ENCODE measurements at regions not wholly inside any gene's neighbourhood (a gene's known extent, or its start where the extent isn't known, plus 50 kb on each side); places are given as distances from the start of the nearest gene placed in this dataset.
A peak's percentile ranks its signal among the peaks of the same experiment; 100 is the strongest.
"Not testable (repeated sequence)": the region's sequence is repeated elsewhere in the genome, so short reads cannot be mapped to it uniquely, and the experiment has no call there.

- not testable (repeated sequence) for H2AK5ac ChIP-seq (ENCODE audit: low read length, severe bottlenecking); H2BK120ac ChIP-seq (ENCODE audit: low read depth, low read length); H4K8ac ChIP-seq (ENCODE audit: low read length); H3K9ac ChIP-seq (ENCODE audit: low read length); H4K91ac ChIP-seq (ENCODE audit: low read length); H3K9me3 ChIP-seq (ENCODE audit: control insufficient read depth, low read length); H2BK12ac ChIP-seq (ENCODE audit: low read length in 2 of 2); H3K4me3 ChIP-seq (ENCODE audit: insufficient read depth in 1 of 2, low read depth in 1 of 2, low read length in 2 of 2); H3K36me3 ChIP-seq (ENCODE audit: control insufficient read depth in 1 of 2, insufficient read depth in 2 of 2, low read depth in 1 of 2, low read length in 2 of 2); H3K14ac ChIP-seq (ENCODE audit: low read length in 2 of 2); H3K27me3 ChIP-seq (ENCODE audit: control insufficient read depth in 1 of 2, insufficient read depth in 1 of 2, low read length in 2 of 2); H3K4me1 ChIP-seq (ENCODE audit: control insufficient read depth, insufficient read depth, low read depth, low read length); H3K4me2 ChIP-seq (ENCODE audit: low read length, poor library complexity, severe bottlenecking); H3K23ac ChIP-seq (ENCODE audit: low read length in 2 of 2); H3K79me1 ChIP-seq (replicated peaks; ENCODE audit: low read length, poor library complexity, severe bottlenecking); H3K4ac ChIP-seq (ENCODE audit: low read depth in 1 of 2, low read length in 2 of 2); DNase-seq; H2BK15ac ChIP-seq (ENCODE audit: low read depth, poor library complexity, severe bottlenecking); H3K27ac ChIP-seq (ENCODE audit: low read length, poor library complexity, severe bottlenecking); H2AFZ ChIP-seq (ENCODE audit: low read depth, low read length); H2BK5ac ChIP-seq (ENCODE audit: low read depth, low read length, poor library complexity, severe bottlenecking); H3K18ac ChIP-seq (ENCODE audit: low read depth in 1 of 2, low read length in 2 of 2)
- no CpG with 5 or more reads among the region's 9 CpGs for WGBS
Observed at GRCh38 chr2:111552625-111553024, 331.4 kb downstream of the ANAPC1 start.

GRCh38 chr2:111559301-111559700 lies 324.7 kb downstream of the ANAPC1 start:
- H2BK12ac ChIP-seq (ENCODE audit: low read length in 2 of 2); H2AFZ ChIP-seq (ENCODE audit: low read depth, low read length); H3K4ac ChIP-seq (ENCODE audit: low read depth in 1 of 2, low read length in 2 of 2); H3K9ac ChIP-seq (ENCODE audit: low read length); H3K4me1 ChIP-seq (ENCODE audit: control insufficient read depth, insufficient read depth, low read depth, low read length); H3K9me3 ChIP-seq (ENCODE audit: control insufficient read depth, low read length); H2AK5ac ChIP-seq (ENCODE audit: low read length, severe bottlenecking); H3K4me2 ChIP-seq (ENCODE audit: low read length, poor library complexity, severe bottlenecking); H3K18ac ChIP-seq (ENCODE audit: low read depth in 1 of 2, low read length in 2 of 2); H2BK15ac ChIP-seq (ENCODE audit: low read depth, poor library complexity, severe bottlenecking); H3K23ac ChIP-seq (ENCODE audit: low read length in 2 of 2); DNase-seq; H4K91ac ChIP-seq (ENCODE audit: low read length); H2BK120ac ChIP-seq (ENCODE audit: low read depth, low read length); H2BK5ac ChIP-seq (ENCODE audit: low read depth, low read length, poor library complexity, severe bottlenecking); H3K14ac ChIP-seq (ENCODE audit: low read length in 2 of 2); H3K79me1 ChIP-seq (replicated peaks; ENCODE audit: low read length, poor library complexity, severe bottlenecking); H3K27me3 ChIP-seq (ENCODE audit: control insufficient read depth in 1 of 2, insufficient read depth in 1 of 2, low read length in 2 of 2); H3K27ac ChIP-seq (ENCODE audit: low read length, poor library complexity, severe bottlenecking); H3K4me3 ChIP-seq (ENCODE audit: insufficient read depth in 1 of 2, low read depth in 1 of 2, low read length in 2 of 2); H4K8ac ChIP-seq (ENCODE audit: low read length); H3K36me3 ChIP-seq (ENCODE audit: control insufficient read depth in 1 of 2, insufficient read depth in 2 of 2, low read depth in 1 of 2, low read length in 2 of 2): not testable (repeated sequence)
- WGBS = no CpG with 5 or more reads among the region's 2 CpGs

- 86% methylated on average over 2 of the region's 3 CpGs for WGBS
- not testable (repeated sequence) for H2AK5ac ChIP-seq (ENCODE audit: low read length, severe bottlenecking); H3K27me3 ChIP-seq (ENCODE audit: control insufficient read depth in 1 of 2, insufficient read depth in 1 of 2, low read length in 2 of 2); H3K36me3 ChIP-seq (ENCODE audit: control insufficient read depth in 1 of 2, insufficient read depth in 2 of 2, low read depth in 1 of 2, low read length in 2 of 2); H3K4me2 ChIP-seq (ENCODE audit: low read length, poor library complexity, severe bottlenecking); H4K8ac ChIP-seq (ENCODE audit: low read length); H3K4ac ChIP-seq (ENCODE audit: low read depth in 1 of 2, low read length in 2 of 2); H3K4me3 ChIP-seq (ENCODE audit: insufficient read depth in 1 of 2, low read depth in 1 of 2, low read length in 2 of 2); H2BK15ac ChIP-seq (ENCODE audit: low read depth, poor library complexity, severe bottlenecking); H3K18ac ChIP-seq (ENCODE audit: low read depth in 1 of 2, low read length in 2 of 2); H2AFZ ChIP-seq (ENCODE audit: low read depth, low read length); H4K91ac ChIP-seq (ENCODE audit: low read length); H2BK12ac ChIP-seq (ENCODE audit: low read length in 2 of 2); H3K79me1 ChIP-seq (replicated peaks; ENCODE audit: low read length, poor library complexity, severe bottlenecking); H3K9ac ChIP-seq (ENCODE audit: low read length); H2BK5ac ChIP-seq (ENCODE audit: low read depth, low read length, poor library complexity, severe bottlenecking); H3K27ac ChIP-seq (ENCODE audit: low read length, poor library complexity, severe bottlenecking); H3K4me1 ChIP-seq (ENCODE audit: control insufficient read depth, insufficient read depth, low read depth, low read length); H3K23ac ChIP-seq (ENCODE audit: low read length in 2 of 2); H3K9me3 ChIP-seq (ENCODE audit: control insufficient read depth, low read length); H2BK120ac ChIP-seq (ENCODE audit: low read depth, low read length); H3K14ac ChIP-seq (ENCODE audit: low read length in 2 of 2); DNase-seq
Observed at GRCh38 chr2:111559814-111560213, 324.2 kb downstream of the ANAPC1 start.

GRCh38 chr2:111566068-111566467 lies 317.9 kb downstream of the ANAPC1 start:
- H3K4me2 ChIP-seq (ENCODE audit: low read length, poor library complexity, severe bottlenecking); H2AFZ ChIP-seq (ENCODE audit: low read depth, low read length); H2BK120ac ChIP-seq (ENCODE audit: low read depth, low read length); H4K8ac ChIP-seq (ENCODE audit: low read length); H3K4me3 ChIP-seq (ENCODE audit: insufficient read depth in 1 of 2, low read depth in 1 of 2, low read length in 2 of 2); H3K4me1 ChIP-seq (ENCODE audit: control insufficient read depth, insufficient read depth, low read depth, low read length); H3K18ac ChIP-seq (ENCODE audit: low read depth in 1 of 2, low read length in 2 of 2); H3K9ac ChIP-seq (ENCODE audit: low read length); H2BK15ac ChIP-seq (ENCODE audit: low read depth, poor library complexity, severe bottlenecking); H3K23ac ChIP-seq (ENCODE audit: low read length in 2 of 2); H3K14ac ChIP-seq (ENCODE audit: low read length in 2 of 2); H3K36me3 ChIP-seq (ENCODE audit: control insufficient read depth in 1 of 2, insufficient read depth in 2 of 2, low read depth in 1 of 2, low read length in 2 of 2); H2BK12ac ChIP-seq (ENCODE audit: low read length in 2 of 2); H3K4ac ChIP-seq (ENCODE audit: low read depth in 1 of 2, low read length in 2 of 2); H4K91ac ChIP-seq (ENCODE audit: low read length); H3K27ac ChIP-seq (ENCODE audit: low read length, poor library complexity, severe bottlenecking); H3K27me3 ChIP-seq (ENCODE audit: control insufficient read depth in 1 of 2, insufficient read depth in 1 of 2, low read length in 2 of 2); H3K79me1 ChIP-seq (replicated peaks; ENCODE audit: low read length, poor library complexity, severe bottlenecking); H3K9me3 ChIP-seq (ENCODE audit: control insufficient read depth, low read length); H2BK5ac ChIP-seq (ENCODE audit: low read depth, low read length, poor library complexity, severe bottlenecking); H2AK5ac ChIP-seq (ENCODE audit: low read length, severe bottlenecking): not testable (repeated sequence)
- DNase-seq = peak; percentile 57
- 65% methylated on average over 8 of the region's 8 CpGs for WGBS

Measured in mesenchymal stem cell (in vitro differentiated cells and primary cell).